Mesothelial cell of epicardium (in vitro differentiated cells): ENCODE measurements at regions not wholly inside any gene's neighbourhood (a gene's known extent, or its start where the extent isn't known, plus 50 kb on each side); places are given as distances from the start of the nearest gene placed in this dataset.

Source experiments
- DNase-seq, 2 experiments: peaks; one replicate each; pipeline ENCODE4 v3.0.0; 2021; ENCODE audit warnings: low spot score in 2 of 2; ENCODE audit not compliant: unreplicated experiment in 2 of 2
- H3K27ac Mint-ChIP-seq: 2 replicates; pipeline ENCODE4 v1.8.0; 2021; ENCODE audit warnings: mixed read lengths
- H3K27me3 Mint-ChIP-seq: 2 replicates; pipeline ENCODE4 v1.8.0; 2021; ENCODE audit warnings: low read depth, mixed read lengths
- H3K36me3 Mint-ChIP-seq: 2 replicates; pipeline ENCODE4 v1.8.0; 2021; ENCODE audit warnings: mixed read lengths
- H3K4me1 Mint-ChIP-seq: 2 replicates; pipeline ENCODE4 v1.8.0; 2021; ENCODE audit warnings: mixed read lengths
- H3K4me3 Mint-ChIP-seq: 2 replicates; pipeline ENCODE4 v1.8.0; 2021; ENCODE audit warnings: mild to moderate bottlenecking, moderate library complexity, mixed read lengths
- H3K9me3 Mint-ChIP-seq: 2 replicates; pipeline ENCODE4 v1.8.0; 2021; ENCODE audit warnings: mixed read lengths
- TF ChIP-seq, protein P1 (sequence below): fragments of 200-600 bp; sonication (generic); IDR thresholded peaks from one replicate; pipeline ENCODE4 v1.5.0; 2021; ENCODE audit warnings: antibody characterized with exemption; ENCODE audit not compliant: unreplicated experiment

DNA sequence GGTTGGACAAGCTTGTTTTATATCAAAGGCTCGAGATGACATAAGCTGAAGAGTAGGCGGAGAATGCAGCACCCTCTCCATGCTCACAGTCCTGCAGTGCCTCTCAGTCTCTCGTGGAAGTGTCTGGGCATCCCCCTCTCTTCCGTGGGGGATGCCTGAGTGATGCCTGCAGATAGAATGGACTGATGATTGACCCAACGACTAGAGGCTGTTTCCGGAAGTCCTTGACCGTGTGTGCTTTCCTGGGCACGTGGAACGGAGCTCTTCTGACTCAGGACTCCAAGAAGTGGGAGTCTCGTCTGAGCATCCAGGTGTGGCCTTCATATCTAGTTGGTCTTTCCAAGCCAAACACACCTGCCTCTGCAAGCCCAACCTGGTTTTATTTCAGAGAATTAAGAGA lies 241.8 kb upstream of the IRX2 start:
- Mint-ChIP-seq H3K4me3 (no peak overlapping the region), H3K36me3 (no peaks in the 10 kb centered on the region), H3K27ac (no peak overlapping the region), H3K4me1 (peaks cover 13% of the 10 kb centered on the region), H3K9me3 (no peaks in the 10 kb centered on the region), H3K27me3 (peaks cover 5% of the 10 kb centered on the region)
- TF ChIP-seq, protein P1, sequence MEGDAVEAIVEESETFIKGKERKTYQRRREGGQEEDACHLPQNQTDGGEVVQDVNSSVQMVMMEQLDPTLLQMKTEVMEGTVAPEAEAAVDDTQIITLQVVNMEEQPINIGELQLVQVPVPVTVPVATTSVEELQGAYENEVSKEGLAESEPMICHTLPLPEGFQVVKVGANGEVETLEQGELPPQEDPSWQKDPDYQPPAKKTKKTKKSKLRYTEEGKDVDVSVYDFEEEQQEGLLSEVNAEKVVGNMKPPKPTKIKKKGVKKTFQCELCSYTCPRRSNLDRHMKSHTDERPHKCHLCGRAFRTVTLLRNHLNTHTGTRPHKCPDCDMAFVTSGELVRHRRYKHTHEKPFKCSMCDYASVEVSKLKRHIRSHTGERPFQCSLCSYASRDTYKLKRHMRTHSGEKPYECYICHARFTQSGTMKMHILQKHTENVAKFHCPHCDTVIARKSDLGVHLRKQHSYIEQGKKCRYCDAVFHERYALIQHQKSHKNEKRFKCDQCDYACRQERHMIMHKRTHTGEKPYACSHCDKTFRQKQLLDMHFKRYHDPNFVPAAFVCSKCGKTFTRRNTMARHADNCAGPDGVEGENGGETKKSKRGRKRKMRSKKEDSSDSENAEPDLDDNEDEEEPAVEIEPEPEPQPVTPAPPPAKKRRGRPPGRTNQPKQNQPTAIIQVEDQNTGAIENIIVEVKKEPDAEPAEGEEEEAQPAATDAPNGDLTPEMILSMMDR, result no peak
- DNase-seq, result no peak

DNA sequence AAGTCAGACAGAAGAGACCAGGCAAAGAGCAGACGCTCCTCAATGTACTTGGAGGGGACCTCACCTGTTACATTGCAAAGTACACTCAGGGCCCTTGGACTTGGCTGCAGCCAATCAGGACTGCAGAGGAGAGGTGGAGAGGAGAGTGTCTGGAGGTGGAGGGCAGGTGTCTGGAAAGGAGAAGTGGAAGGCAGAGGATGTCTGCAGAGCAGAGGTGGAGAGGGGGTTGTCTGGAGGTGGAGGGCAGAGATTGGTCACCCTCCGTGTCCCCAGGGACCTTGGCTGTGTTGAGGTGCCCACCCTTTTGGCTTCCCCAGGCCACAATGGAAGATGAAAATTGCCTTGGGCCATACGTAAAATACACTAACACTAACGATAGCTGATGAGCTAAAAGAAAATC lies 241.3 kb upstream of the IRX2 start:
- Mint-ChIP-seq H3K36me3 (no peaks in the 10 kb centered on the region), H3K4me3 (no peak overlapping the region), H3K4me1 (peaks cover 9% of the 10 kb centered on the region), H3K27ac (no peak overlapping the region), H3K27me3 (peaks cover 5% of the 10 kb centered on the region), H3K9me3 (no peaks in the 10 kb centered on the region)
- no peak for DNase-seq
- TF ChIP-seq, protein P1, result no peak

- Mint-ChIP-seq H3K4me1 (peaks cover 9% of the 10 kb centered on the region), H3K4me3 (no peak overlapping the region), H3K27me3 (peaks cover 5% of the 10 kb centered on the region), H3K27ac (no peak overlapping the region), H3K9me3 (peaks cover 2% of the 10 kb centered on the region), H3K36me3 (no peaks in the 10 kb centered on the region)
- no peak for DNase-seq
- TF ChIP-seq, protein P1, result no peak
Measured at GRCh38 chr5:2991884-2992283, 240.4 kb upstream of the IRX2 start.

DNA sequence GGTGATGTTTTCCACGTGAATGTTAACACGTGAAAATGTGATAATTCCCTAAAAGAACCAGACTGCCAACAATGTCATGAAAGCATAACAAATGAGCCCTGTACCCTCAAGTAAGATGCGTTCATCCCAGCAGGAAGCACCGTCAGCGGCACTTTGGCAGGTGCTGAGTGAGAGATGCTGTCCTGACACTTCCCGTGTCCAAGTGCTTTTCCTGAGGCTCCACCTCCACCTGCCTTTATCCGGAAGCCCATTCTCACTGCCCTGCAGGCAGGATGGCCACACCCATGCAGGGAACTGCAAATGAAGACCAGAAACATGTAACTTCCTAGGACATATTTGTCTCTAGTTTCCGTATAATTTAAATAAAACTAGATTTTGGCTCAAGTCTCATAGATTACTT lies 238.0 kb upstream of the IRX2 start:
- Mint-ChIP-seq H3K9me3 (peaks cover 8% of the 10 kb centered on the region), H3K27ac (no peak overlapping the region), H3K27me3 (peaks cover 2% of the 10 kb centered on the region), H3K4me1 (peaks cover 9% of the 10 kb centered on the region), H3K36me3 (no peaks in the 10 kb centered on the region), H3K4me3 (no peak overlapping the region)
- TF ChIP-seq, protein P1, result no peak
- DNase-seq, result no peak

DNA sequence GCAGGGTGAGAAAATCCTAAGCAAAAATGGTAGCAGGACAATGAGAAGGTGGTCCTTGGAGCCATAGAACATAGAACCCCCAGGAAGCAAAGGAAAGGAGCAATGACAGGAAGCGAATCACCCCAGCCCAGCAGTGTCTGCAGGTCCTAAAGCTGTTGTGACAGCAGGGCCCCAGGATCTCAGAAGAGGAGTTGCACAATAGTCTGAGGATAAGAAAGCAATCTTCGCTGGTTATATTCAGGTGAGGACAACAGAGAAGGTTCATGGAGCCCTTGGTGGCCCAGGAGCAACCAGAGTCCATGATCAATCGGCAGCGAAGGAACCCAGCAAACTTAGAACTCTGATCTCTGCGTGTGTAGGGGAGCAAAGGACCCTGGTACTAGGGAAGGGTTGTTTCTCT lies 234.8 kb upstream of the IRX2 start:
- DNase-seq, result no peak
- H3K9me3 Mint-ChIP-seq, result peaks cover 12% of the 10 kb centered on the region
- no peaks in the 10 kb centered on the region for H3K27me3 Mint-ChIP-seq
- TF ChIP-seq, protein P1, result no peak
- no peaks in the 10 kb centered on the region for H3K36me3 Mint-ChIP-seq
- H3K4me3 Mint-ChIP-seq, result no peak overlapping the region
- H3K4me1 Mint-ChIP-seq, result peaks cover 20% of the 10 kb centered on the region
- H3K27ac Mint-ChIP-seq, result no peak overlapping the region

GRCh38 chr5:2985718-2986117 lies 234.2 kb upstream of the IRX2 start:
- peaks cover 19% of the 10 kb centered on the region for H3K4me1 Mint-ChIP-seq
- H3K27ac Mint-ChIP-seq, result no peak overlapping the region

More at GRCh38 chr5:2985718-2986117, 234.2 kb upstream of the IRX2 start:
- DNase-seq, result no peak
- Mint-ChIP-seq H3K27me3 (no peaks in the 10 kb centered on the region), H3K36me3 (no peaks in the 10 kb centered on the region), H3K9me3 (peaks cover 12% of the 10 kb centered on the region), H3K4me3 (no peak overlapping the region)
- TF ChIP-seq, protein P1, result no peak
